ENCODE measurements at regions not wholly inside any gene's neighbourhood (a gene's known extent, or its start where the extent isn't known, plus 50 kb on each side); places are given as distances from the start of the nearest gene placed in this dataset.
"Not testable (repeated sequence)": the region's sequence is repeated elsewhere in the genome, so short reads cannot be mapped to it uniquely, and the experiment has no call there.

DNA sequence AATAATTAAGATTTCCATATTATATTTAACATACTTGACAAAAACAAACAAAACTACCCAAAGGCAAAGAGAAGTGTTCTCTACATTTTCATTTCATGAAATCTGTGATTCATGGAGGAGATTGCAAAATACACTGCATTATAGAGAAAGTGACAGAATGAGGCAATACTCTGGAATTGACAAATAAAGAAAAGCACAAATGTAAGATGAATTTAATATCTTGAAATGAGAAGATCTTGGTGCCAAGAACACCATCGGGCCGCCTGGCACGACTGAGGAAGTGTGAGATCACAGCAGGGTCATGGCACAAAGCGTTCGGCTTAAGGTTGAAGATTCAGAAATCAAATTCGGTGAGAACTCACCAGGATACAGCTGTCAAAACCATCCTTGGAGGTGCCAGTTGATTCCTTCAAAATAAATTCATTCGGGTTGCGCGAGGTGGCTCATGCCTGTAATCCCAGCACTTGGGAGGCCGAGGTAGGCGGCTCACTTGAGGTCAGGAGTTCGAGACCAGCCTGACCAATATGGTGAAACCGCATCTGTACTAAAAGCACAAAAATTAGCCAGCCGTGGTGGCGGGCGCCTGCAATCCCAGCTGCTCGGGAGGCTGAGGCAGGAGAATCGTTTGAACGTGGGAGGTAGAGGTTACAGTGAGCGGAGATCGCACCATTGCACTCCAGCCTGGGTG lies 174.0 kb upstream of the PFKP start:
- DNase-seq, result no peak

- no peak for DNase-seq
These were observed 175.6 kb upstream of the PFKP start for GRCh38 chr10:2891770-2892124.

DNA sequence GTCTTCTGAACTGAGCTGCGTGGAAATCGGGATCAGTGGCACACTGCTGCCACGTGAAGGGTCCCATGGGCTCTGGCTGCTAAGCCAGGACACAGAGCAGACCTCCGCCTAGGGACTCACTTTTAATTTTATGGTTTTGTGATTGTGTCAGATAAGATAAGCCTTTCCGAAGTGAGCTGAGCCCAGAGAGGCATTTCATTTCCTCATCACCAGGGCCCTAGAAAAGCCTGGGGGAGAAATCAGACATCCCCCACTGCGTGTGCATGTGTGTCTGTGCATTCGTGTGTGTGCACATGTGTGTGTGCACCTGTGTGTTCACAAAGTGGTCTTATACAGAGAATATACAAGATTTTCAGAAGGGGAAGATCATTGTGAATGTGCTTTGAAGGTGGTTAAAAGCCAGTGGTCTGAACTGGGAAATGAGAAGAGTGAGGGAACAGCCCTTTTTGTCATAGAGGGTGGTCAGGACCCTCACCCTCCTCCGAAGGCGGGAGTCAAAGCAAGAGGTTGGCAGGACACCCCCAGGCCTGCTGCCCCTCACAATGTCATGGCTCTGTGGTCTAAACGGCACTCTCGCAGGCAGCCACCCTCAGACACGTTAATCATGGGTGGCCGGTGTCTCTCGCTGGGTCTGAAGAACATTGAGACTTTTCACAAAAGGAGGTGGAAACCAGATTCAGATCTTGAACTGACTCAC lies 176.1 kb upstream of the PFKP start:
- DNase-seq, result no peak

DNA sequence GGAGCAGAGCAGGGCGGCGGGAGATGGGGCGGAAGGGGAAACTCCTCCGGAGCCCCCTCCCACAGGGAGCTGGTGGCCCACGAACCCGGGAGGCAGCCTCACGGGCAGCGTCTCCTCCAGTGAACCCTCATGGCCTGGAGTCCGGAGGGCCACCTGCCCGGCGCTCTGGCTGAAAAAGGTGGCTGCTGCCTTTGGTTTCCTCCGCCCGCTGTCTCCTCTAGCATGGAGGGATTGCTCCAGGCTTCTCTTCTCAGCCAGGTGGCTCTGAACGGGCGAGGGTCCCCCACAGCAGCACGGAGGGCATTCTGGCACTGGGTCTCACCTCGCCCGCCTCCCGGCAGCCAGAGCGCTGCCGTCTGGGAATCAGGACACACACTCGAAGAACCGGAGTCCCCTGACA lies 177.3 kb upstream of the PFKP start:
- no peak for DNase-seq

GRCh38 chr10:2888403-2889004 lies 178.8 kb upstream of the PFKP start:
- DNase-seq, result no peak

GRCh38 chr10:2887391-2888070 lies 179.8 kb upstream of the PFKP start:
- DNase-seq, result no peak

DNA sequence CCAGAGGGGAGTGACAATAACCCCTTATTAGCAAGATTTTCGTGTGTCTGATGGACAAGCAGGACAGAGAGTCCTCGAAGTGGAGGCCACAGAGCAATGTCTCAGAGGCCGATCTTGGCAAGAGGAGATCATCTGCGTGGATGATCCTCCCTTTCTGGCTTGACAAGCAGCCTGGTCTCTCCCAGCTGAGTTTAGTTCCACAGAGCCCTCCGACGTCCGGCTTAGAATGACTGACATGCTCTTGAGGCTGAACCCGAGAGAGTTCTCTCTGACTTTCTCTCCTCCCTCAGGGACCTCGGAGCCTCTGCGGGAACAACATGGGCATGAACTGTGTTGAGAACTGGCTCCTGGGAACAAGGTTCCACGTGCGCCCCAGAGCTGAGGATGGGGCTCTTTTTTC lies 180.7 kb upstream of the PFKP start:
- DNase-seq, result no peak

- peak; percentile 56 to 86 (median 71) for DNase-seq
These were observed 181.8 kb upstream of the PFKP start for GRCh38 chr10:2885288-2886278.

DNA sequence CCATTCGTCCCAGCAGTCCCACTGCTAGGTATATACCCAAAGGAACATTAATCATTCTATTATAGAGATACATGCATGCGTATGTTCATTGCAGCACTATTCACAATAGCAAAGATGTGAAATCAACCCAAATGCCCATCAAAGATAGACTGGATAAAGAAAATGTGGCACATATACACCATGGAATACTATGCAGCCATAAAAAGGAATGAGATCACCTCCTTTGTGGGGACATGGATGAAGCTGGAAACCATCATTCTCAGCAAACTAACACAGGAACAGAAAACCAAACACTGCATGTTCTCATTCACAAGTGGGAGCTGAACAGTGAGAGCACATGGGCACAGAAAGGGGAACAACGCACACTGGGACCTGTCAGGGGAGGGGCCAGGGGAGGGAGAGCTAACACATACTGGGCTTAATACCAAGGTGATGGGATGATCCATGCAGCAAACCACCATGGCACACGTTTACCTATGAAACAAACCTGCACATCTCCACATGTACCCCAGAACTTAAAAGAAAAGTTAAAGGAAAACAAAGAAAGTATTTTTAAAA lies 183.3 kb upstream of the PFKP start:
- DNase-seq, result not testable (repeated sequence)

DNA sequence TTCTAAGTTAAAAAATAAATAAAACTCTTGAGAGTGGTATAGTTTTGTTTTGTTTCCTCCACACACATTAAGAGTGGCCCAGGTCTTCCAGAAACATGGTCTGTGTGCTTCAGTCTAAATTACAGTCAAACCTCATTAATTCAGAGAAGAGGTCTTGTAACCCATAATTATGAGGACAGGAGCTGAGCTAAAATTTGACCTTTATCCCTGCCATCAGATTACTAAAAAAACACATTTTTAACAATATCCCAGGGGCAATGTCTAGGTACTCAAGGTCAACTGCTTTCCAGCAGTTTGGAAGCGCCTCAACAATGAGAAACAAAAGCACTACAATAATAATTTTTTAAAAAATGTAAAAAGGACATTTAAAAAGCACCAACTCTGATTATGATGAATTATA lies 184.1 kb upstream of the PFKP start:
- peak in 1 of 3 donors; percentile 11 for DNase-seq

DNA sequence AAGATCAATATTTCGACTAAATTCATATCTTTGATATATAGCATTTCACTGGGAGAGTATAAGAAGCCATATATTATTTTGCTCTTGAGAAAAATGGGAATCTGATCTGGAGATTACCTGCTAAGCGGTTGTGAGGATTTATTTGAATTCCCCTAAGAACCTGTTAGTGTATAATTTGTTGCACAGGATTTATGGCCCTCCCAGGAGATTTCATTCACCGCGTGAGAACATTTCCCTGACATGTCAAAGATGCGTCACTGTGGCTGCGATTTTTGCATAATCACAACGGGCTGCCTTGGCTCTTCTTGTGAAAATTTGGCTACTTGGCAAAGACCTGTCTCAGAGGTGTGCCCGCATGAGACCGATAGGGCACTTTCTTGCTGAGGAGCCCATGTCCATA lies 184.7 kb upstream of the PFKP start:
- DNase-seq, result no peak

DNA sequence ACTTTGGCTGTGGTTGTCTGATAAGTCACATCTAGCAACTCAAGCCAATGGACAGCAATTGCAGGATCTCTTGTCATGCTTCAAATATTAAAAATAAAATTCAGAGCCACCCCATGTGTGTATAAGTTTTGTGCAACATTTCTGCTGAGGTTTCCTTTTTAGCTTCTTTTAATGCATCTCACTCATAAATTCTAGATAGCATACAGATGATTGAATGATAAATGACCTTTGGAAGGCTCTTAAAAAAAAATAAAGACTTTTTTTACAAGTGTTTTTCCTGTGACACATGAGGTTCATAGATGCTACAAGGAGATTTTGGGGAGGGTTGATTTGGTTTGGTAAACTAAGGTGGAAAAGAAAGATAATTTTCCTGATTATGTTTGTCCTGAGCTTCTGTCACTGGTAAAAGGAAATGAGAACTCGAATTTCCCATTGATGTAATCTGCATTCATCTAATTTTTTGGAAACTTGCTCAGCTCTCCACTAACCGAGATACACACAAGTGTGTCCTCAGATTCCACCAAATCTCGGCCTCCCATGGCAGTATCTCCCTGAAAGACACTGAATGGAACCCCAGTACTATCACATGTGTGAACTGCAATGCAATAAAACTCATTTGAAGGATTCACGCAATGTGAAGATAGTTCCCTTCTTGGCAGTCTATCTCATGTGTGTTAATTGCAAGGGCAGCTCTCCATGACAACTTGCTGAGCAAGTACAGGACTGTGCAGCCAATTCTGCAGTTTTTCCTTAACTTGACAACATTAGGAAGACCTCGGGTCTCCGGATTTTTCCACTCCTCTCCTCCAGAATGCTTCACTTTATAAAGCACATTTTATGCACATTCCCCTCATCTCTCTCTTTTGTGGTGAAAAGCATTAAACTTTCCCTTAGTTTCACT lies 185.4 kb upstream of the PFKP start:
- DNase-seq, result peak in 2 of 3 donors; percentile 34 to 71

- not testable (repeated sequence) for DNase-seq
These were observed 187.3 kb upstream of the PFKP start for GRCh38 chr10:2880050-2880449.

DNA sequence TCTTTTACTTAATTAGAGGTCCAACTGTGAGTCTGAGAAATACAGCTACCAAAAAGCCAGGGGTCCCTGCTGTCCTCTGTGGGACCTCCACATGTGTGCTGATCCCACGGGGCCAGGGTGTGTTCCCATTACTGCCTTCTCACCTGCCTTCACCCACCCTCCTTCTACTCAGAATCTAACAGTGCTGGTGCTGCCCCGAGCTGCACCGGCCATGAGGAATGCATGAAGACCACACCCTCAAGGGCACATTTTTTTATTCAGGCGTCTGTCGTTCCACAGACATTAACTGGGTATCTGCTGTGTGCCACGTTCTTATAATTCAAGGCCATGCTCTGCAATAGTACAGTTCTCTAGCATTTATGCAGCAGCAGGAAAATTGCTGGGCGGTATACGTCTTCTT lies 188.5 kb upstream of the PFKP start:
- no peak for DNase-seq

DNA sequence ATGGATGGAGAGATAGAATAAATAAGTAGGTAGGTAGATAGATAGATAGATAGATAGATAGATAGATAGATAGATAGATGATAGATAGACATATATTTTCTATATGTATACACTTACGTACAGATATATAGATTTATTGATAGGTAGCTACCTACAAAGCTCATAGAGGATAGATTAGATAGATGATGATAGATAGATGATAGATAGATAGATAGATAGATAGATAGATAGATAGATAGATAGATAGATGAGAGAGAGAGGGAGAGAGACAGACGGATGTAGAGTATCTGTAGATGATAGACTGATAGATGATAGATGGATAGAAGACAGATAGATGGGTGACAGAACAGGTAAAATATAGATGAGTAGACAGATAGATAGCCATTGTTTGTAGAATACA lies 191.3 kb upstream of the PFKP start:
- DNase-seq, result no peak

DNA sequence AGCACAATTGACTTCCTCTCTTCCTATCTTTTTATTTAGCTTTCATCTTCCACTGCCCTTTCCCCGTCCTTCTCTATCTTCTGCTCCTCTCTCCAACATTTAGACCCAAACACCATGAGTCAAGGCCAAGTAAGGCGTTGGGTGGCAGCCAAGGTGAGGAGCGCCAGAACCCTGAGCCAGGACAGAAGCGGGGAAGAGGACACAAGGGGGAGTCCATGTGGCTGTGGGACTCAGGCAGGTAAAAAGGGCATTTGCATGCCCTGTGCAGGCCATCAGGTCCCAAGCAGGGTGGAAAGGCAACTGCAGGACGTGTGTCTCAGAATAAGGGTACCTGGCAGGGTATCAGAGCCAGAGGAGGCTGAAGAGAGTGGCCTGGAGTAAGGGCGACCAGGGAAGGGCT lies 192.4 kb upstream of the PFKP start:
- no peak for DNase-seq

DNA sequence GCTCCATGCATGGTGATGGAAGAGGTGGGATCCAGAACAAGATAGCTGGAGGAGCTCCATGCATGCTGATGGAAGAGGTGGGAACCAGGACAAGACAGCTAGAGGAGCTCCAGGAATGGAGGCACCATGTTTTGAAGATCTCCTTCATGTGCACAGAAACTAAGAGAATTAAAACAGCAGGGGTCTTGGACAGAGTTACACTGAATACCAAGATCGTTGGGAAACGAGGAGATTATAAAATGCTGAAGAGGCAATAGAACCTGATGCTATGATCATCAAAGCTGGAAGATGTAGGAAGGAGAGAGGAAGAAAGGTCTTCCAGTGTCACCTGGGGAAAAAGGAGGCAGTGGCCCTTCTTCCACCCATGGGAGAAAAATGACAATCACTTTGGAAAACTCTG lies 193.6 kb upstream of the PFKP start:
- DNase-seq, result no peak

DNA sequence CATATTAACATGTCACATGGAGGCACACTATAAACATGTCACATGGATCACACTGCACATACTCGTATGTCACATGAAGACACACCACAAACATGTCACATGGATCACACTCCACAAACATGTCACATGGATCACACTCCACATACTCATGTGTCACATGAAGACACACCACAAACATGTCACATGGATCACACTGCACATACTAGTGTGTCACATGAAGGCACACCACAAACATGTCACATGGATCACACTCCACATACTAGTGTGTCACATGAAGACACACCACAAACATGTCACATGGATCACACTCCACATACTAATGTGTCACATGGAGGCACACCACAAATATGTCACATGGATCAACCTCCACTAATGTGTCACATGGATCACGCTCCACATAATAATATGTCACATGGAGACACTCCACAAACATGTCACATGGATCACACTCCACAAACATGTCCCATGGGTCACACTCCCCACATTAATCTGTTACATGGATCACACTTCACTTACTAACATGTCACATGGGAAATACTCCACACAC lies 195.6 kb upstream of the PFKP start:
- DNase-seq, result no peak

DNA sequence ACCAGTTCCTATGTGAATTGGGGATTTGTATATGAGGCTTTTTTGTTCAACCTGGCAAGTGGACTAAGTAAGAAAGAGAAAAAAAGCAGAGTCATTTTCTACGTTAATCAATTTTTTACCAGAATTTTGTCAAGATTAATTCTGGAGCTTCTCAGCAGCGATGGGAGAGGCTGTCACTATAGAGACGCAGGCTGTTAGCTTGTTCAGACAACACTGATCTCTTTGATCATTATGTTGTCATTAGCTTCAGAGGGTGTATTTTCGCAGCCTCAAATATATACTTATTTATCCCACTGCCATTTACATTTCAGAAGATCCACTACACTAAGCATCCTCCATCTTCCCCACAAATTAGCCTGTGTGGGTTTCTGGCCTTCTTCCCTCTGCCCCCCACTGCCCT lies 196.7 kb upstream of the PFKP start:
- DNase-seq, result no peak

GRCh38 chr10:2867788-2868299 lies 199.5 kb upstream of the PFKP start:
- DNase-seq, result no peak

Measured in muscle of back (tissue), 3 donors.